ENCODE measurements at regions not wholly inside any gene's neighbourhood (a gene's known extent, or its start where the extent isn't known, plus 50 kb on each side); places are given as distances from the start of the nearest gene placed in this dataset.

- TF ChIP-seq CTCF (IDR thresholded peaks at IDR 0.05; ENCODE audit: low read length) (no peak), EZH2 (optimal IDR thresholded peaks at IDR 0.05; ENCODE audit: low read depth, low read length) (no peak)
Measured at GRCh38 chr11:90447618-90448017, 224.8 kb upstream of the CHORDC1 start.
